Liver (tissue), 8 donors: ENCODE measurements at regions not wholly inside any gene's neighbourhood (a gene's known extent, or its start where the extent isn't known, plus 50 kb on each side); places are given as distances from the start of the nearest gene placed in this dataset.

Source experiments
- DNase-seq: peaks from one replicate; pipeline ENCODE4 v3.0.0-alpha.2; 2017; ENCODE audit warnings: low spot score
- H3K27ac ChIP-seq, 2 donors: one replicate each; pipeline ENCODE4 v1.7.0; 2013; ENCODE audit warnings: inconsistent platforms in 2 of 2, low read length in 2 of 2, control low read depth in 1 of 2, low read depth in 1 of 2, mild to moderate bottlenecking in 1 of 2
- H3K27me3 ChIP-seq, 4 donors: one replicate each; pipeline versions ENCODE4 v1.6.1 to v1.7.0; 2013; ENCODE audit warnings: low read length in 3 of 4, inconsistent platforms in 1 of 4, mild to moderate bottlenecking in 1 of 4, moderate library complexity in 1 of 4; ENCODE audit not compliant: control insufficient read depth in 4 of 4, insufficient read depth in 4 of 4
- H3K36me3 ChIP-seq, 4 donors: one replicate each; pipeline versions ENCODE4 v1.6.1 to v1.7.0; 2013; ENCODE audit warnings: low read length in 3 of 4, mild to moderate bottlenecking in 3 of 4, low read depth in 1 of 4, moderate library complexity in 1 of 4; ENCODE audit not compliant: control insufficient read depth in 4 of 4, insufficient read depth in 3 of 4
- H3K4me1 ChIP-seq, 4 donors: one replicate each; pipeline versions ENCODE4 v1.6.1 to v1.7.0; 2013; ENCODE audit warnings: low read length in 3 of 4, mild to moderate bottlenecking in 3 of 4, moderate library complexity in 1 of 4; ENCODE audit not compliant: control insufficient read depth in 4 of 4, insufficient read depth in 4 of 4
- H3K4me3 ChIP-seq, 3 donors: one replicate each; pipeline versions ENCODE4 v1.6.1 to v1.7.0; 2013; ENCODE audit warnings: low read length in 3 of 3, control low read depth in 1 of 3, low read depth in 1 of 3, mild to moderate bottlenecking in 1 of 3
- H3K9ac ChIP-seq, 2 donors: one replicate each; pipeline ENCODE4 v1.7.0; 2013; ENCODE audit warnings: low read length in 2 of 2, mild to moderate bottlenecking in 2 of 2, moderate library complexity in 2 of 2, control low read depth in 1 of 2, low read depth in 1 of 2
- H3K9me3 ChIP-seq, 4 donors: one replicate each; pipeline versions ENCODE4 v1.6.1 to v1.7.0; 2013; ENCODE audit warnings: low read length in 3 of 4; ENCODE audit not compliant: control insufficient read depth in 4 of 4
- EGR1 ChIP-seq, 2 donors: IDR thresholded peaks; 2 replicates each; pipeline ENCODE4 v1.6.1; 2016 to 2018; ENCODE audit warnings: antibody characterized with exemption in 2 of 2, low read depth in 2 of 2
- FOXA1 ChIP-seq: IDR thresholded peaks from 2 replicates; pipeline ENCODE4 v1.6.1; 2016; ENCODE audit warnings: antibody characterized with exemption
- FOXA2 ChIP-seq: IDR thresholded peaks from 2 replicates; pipeline ENCODE4 v1.6.1; 2016; ENCODE audit warnings: antibody characterized with exemption
- GABPA ChIP-seq, 2 donors: IDR thresholded peaks in 1 of 2; conservative IDR thresholded peaks in 1 of 2; 2 replicates each; pipeline ENCODE4 v1.6.1; 2016; ENCODE audit warnings: antibody characterized with exemption in 2 of 2, mild to moderate bottlenecking in 1 of 2, moderate library complexity in 1 of 2
- HNF4A ChIP-seq, 2 donors: conservative IDR thresholded peaks; 2 replicates each; pipeline ENCODE4 v1.6.1; 2016; ENCODE audit warnings: antibody characterized with exemption in 2 of 2, mild to moderate bottlenecking in 2 of 2
- HNF4G ChIP-seq: IDR thresholded peaks from 2 replicates; pipeline ENCODE4 v1.6.1; 2016; ENCODE audit warnings: antibody characterized with exemption
- JUND ChIP-seq, 2 donors: IDR thresholded peaks; 2 replicates each; pipeline ENCODE4 v1.6.1; 2016; ENCODE audit warnings: antibody characterized with exemption in 2 of 2
- NR2F2 ChIP-seq: IDR thresholded peaks from 2 replicates; pipeline ENCODE4 v1.6.1; 2016; ENCODE audit warnings: antibody characterized with exemption
- RAD21 ChIP-seq, 2 donors: IDR thresholded peaks; 2 replicates each; pipeline ENCODE4 v1.6.1; 2016; ENCODE audit warnings: antibody characterized with exemption in 2 of 2, mild to moderate bottlenecking in 2 of 2
- RXRA ChIP-seq, 2 donors: IDR thresholded peaks; 2 replicates each; pipeline ENCODE4 v1.6.1; 2017 to 2018; ENCODE audit warnings: antibody characterized with exemption in 2 of 2, mild to moderate bottlenecking in 1 of 2
- SP1 ChIP-seq: IDR thresholded peaks from 2 replicates; pipeline ENCODE4 v1.6.1; 2018; ENCODE audit warnings: antibody characterized with exemption, mild to moderate bottlenecking
- TAF1 ChIP-seq: conservative IDR thresholded peaks from 2 replicates; pipeline ENCODE4 v1.6.1; 2016; ENCODE audit warnings: antibody characterized with exemption, mild to moderate bottlenecking
- YY1 ChIP-seq: IDR thresholded peaks from 2 replicates; pipeline ENCODE4 v1.6.1; 2016; ENCODE audit warnings: antibody characterized with exemption, mild to moderate bottlenecking
- WGBS: extraction: QIAGEN DNeasy Blood & Tissue Kit; methylation state at CpG from one replicate; pipeline ENCODE4 v1.1.7; 2013; 5-methylcytosine and 5-hydroxymethylcytosine counted together
- TF ChIP-seq, protein P1 (sequence below): IDR thresholded peaks from 2 replicates; pipeline ENCODE4 v1.6.1; 2016; ENCODE audit warnings: antibody characterized with exemption
- TF ChIP-seq, protein P2 (sequence below): IDR thresholded peaks from 2 replicates; pipeline ENCODE4 v1.6.1; 2016; ENCODE audit warnings: antibody characterized with exemption
- TF ChIP-seq, protein P3 (sequence below): IDR thresholded peaks from 2 replicates; pipeline ENCODE4 v1.6.1; 2016; ENCODE audit warnings: antibody characterized with exemption, mild to moderate bottlenecking
- TF ChIP-seq, protein P4 (sequence below): IDR thresholded peaks from 2 replicates; pipeline ENCODE4 v1.6.1; 2016; ENCODE audit warnings: antibody characterized with exemption
- TF ChIP-seq, protein P5 (sequence below): fragments of 150-350 bp; IDR thresholded peaks from 2 replicates; pipeline ENCODE4 v1.5.1; 2017; ENCODE audit warnings: improper control_type of control experiment, low read depth, low read length; ENCODE audit not compliant: missing input control
- donor health status: healthy.
- donor health status: healthy.
- donor health status: healthy.
- donor health status: healthy.
- donor health status: healthy.

DNA sequence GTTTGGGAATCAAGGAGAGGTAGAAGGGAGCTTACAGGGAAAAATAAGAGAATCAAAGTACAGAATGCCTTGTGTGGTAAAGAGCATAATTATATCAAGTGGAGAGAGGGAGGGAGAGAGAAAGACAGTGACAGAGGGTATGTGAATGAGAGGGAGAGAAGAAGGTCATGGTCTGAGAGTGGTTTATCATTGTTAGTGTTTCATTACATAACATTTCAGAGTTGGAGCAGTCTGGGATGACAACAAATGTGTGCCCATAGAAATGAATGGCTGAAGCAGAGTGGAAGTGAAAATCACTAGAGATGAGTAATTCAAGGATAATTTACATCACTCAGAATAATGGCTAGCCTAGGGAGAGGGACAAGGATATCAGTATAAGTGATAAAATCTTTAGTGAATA lies 799.2 kb downstream of the TLE1 start:
- H3K27ac ChIP-seq = no peak overlapping the region
- TF ChIP-seq SP1 (no peak), JUND (IDR thresholded peaks at IDR 0.05) (no peak), HNF4G (no peak), GABPA (IDR thresholded peaks at IDR 0.05 in 1 of 2, conservative IDR thresholded peaks at IDR 0.05 in 1 of 2) (no peak), FOXA2 (no peak), NR2F2 (no peak), RAD21 (IDR thresholded peaks at IDR 0.05) (no peak), FOXA1 (no peak), RXRA (IDR thresholded peaks at IDR 0.05) (no peak), TAF1 (no peak), HNF4A (conservative IDR thresholded peaks at IDR 0.05) (no peak), YY1 (no peak), EGR1 (IDR thresholded peaks at IDR 0.05; ENCODE audit: low read depth in 2 of 2) (no peak)
- TF ChIP-seq, protein P1, sequence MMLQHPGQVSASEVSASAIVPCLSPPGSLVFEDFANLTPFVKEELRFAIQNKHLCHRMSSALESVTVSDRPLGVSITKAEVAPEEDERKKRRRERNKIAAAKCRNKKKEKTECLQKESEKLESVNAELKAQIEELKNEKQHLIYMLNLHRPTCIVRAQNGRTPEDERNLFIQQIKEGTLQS = no peak
- TF ChIP-seq, protein P2, sequence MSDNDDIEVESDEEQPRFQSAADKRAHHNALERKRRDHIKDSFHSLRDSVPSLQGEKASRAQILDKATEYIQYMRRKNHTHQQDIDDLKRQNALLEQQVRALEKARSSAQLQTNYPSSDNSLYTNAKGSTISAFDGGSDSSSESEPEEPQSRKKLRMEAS = no peak
- TF ChIP-seq, protein P3, sequence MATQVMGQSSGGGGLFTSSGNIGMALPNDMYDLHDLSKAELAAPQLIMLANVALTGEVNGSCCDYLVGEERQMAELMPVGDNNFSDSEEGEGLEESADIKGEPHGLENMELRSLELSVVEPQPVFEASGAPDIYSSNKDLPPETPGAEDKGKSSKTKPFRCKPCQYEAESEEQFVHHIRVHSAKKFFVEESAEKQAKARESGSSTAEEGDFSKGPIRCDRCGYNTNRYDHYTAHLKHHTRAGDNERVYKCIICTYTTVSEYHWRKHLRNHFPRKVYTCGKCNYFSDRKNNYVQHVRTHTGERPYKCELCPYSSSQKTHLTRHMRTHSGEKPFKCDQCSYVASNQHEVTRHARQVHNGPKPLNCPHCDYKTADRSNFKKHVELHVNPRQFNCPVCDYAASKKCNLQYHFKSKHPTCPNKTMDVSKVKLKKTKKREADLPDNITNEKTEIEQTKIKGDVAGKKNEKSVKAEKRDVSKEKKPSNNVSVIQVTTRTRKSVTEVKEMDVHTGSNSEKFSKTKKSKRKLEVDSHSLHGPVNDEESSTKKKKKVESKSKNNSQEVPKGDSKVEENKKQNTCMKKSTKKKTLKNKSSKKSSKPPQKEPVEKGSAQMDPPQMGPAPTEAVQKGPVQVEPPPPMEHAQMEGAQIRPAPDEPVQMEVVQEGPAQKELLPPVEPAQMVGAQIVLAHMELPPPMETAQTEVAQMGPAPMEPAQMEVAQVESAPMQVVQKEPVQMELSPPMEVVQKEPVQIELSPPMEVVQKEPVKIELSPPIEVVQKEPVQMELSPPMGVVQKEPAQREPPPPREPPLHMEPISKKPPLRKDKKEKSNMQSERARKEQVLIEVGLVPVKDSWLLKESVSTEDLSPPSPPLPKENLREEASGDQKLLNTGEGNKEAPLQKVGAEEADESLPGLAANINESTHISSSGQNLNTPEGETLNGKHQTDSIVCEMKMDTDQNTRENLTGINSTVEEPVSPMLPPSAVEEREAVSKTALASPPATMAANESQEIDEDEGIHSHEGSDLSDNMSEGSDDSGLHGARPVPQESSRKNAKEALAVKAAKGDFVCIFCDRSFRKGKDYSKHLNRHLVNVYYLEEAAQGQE = no peak
- TF ChIP-seq, protein P4, sequence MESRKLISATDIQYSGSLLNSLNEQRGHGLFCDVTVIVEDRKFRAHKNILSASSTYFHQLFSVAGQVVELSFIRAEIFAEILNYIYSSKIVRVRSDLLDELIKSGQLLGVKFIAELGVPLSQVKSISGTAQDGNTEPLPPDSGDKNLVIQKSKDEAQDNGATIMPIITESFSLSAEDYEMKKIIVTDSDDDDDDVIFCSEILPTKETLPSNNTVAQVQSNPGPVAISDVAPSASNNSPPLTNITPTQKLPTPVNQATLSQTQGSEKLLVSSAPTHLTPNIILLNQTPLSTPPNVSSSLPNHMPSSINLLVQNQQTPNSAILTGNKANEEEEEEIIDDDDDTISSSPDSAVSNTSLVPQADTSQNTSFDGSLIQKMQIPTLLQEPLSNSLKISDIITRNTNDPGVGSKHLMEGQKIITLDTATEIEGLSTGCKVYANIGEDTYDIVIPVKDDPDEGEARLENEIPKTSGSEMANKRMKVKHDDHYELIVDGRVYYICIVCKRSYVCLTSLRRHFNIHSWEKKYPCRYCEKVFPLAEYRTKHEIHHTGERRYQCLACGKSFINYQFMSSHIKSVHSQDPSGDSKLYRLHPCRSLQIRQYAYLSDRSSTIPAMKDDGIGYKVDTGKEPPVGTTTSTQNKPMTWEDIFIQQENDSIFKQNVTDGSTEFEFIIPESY = no peak
- TF ChIP-seq, protein P5, sequence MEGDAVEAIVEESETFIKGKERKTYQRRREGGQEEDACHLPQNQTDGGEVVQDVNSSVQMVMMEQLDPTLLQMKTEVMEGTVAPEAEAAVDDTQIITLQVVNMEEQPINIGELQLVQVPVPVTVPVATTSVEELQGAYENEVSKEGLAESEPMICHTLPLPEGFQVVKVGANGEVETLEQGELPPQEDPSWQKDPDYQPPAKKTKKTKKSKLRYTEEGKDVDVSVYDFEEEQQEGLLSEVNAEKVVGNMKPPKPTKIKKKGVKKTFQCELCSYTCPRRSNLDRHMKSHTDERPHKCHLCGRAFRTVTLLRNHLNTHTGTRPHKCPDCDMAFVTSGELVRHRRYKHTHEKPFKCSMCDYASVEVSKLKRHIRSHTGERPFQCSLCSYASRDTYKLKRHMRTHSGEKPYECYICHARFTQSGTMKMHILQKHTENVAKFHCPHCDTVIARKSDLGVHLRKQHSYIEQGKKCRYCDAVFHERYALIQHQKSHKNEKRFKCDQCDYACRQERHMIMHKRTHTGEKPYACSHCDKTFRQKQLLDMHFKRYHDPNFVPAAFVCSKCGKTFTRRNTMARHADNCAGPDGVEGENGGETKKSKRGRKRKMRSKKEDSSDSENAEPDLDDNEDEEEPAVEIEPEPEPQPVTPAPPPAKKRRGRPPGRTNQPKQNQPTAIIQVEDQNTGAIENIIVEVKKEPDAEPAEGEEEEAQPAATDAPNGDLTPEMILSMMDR = no peak
- H3K9me3 ChIP-seq = peaks cover 0 to 2% (median 0%) of the 10 kb centered on the region in 4 donors
- H3K36me3 ChIP-seq = no peaks in the 10 kb centered on the region
- H3K27me3 ChIP-seq = no peaks in the 10 kb centered on the region
- no peak for DNase-seq
- H3K4me1 ChIP-seq = no peaks in the 10 kb centered on the region
- no peak overlapping the region for H3K4me3 ChIP-seq
- H3K9ac ChIP-seq = no peak overlapping the region

DNA sequence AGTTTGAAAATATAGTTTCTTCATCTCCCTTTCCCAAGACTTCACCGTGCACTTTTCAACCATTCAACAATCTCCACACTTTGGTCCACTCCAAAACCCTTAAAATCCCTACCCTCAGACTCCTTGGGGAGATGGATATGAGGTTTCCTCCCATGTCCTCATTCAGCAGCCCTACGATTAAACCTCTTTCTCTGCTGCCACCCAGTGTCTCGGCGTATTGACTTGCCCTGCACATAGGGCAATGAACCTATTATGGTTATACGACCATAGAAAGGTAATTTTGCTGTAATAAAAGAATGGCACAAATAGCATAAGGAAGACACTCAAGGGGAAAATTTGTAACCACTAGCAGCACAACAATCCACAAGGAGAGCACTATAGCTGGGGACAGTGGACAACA lies 803.5 kb downstream of the TLE1 start:
- Histone ChIP-seq H3K9ac (no peak overlapping the region), H3K4me3 (no peak overlapping the region), H3K27me3 (no peaks in the 10 kb centered on the region), H3K4me1 (no peaks in the 10 kb centered on the region), H3K27ac (no peak overlapping the region), H3K36me3 (no peaks in the 10 kb centered on the region), H3K9me3 (no peaks in the 10 kb centered on the region)
- 73% methylated on average over 5 of the region's 5 CpGs for WGBS
- DNase-seq = no peak
- TF ChIP-seq RXRA (IDR thresholded peaks at IDR 0.05) (no peak), SP1 (no peak), JUND (IDR thresholded peaks at IDR 0.05) (no peak), RAD21 (IDR thresholded peaks at IDR 0.05) (peak; percentile 45 to 52), YY1 (no peak)
- TF ChIP-seq, protein P1 = no peak
